Mesothelial cell of epicardium (in vitro differentiated cells): ENCODE measurements at regions not wholly inside any gene's neighbourhood (a gene's known extent, or its start where the extent isn't known, plus 50 kb on each side); places are given as distances from the start of the nearest gene placed in this dataset.

ENCODE experiments used
- DNase-seq, 2 experiments: peaks; one replicate each; pipeline ENCODE4 v3.0.0; 2021; ENCODE audit warnings: low spot score in 2 of 2; ENCODE audit not compliant: unreplicated experiment in 2 of 2
- H3K27ac Mint-ChIP-seq: 2 replicates; pipeline ENCODE4 v1.8.0; 2021; ENCODE audit warnings: mixed read lengths
- H3K27me3 Mint-ChIP-seq: 2 replicates; pipeline ENCODE4 v1.8.0; 2021; ENCODE audit warnings: low read depth, mixed read lengths
- H3K36me3 Mint-ChIP-seq: 2 replicates; pipeline ENCODE4 v1.8.0; 2021; ENCODE audit warnings: mixed read lengths
- H3K4me1 Mint-ChIP-seq: 2 replicates; pipeline ENCODE4 v1.8.0; 2021; ENCODE audit warnings: mixed read lengths
- H3K4me3 Mint-ChIP-seq: 2 replicates; pipeline ENCODE4 v1.8.0; 2021; ENCODE audit warnings: mild to moderate bottlenecking, moderate library complexity, mixed read lengths
- H3K9me3 Mint-ChIP-seq: 2 replicates; pipeline ENCODE4 v1.8.0; 2021; ENCODE audit warnings: mixed read lengths
- CTCF ChIP-seq: fragments of 200-600 bp; sonication (generic); IDR thresholded peaks from one replicate; pipeline ENCODE4 v1.5.0; 2021; ENCODE audit warnings: antibody characterized with exemption; ENCODE audit not compliant: unreplicated experiment

- Mint-ChIP-seq H3K36me3 (no peaks in the 10 kb centered on the region), H3K27ac (no peak overlapping the region), H3K4me3 (no peak overlapping the region), H3K9me3 (no peaks in the 10 kb centered on the region), H3K4me1 (no peaks in the 10 kb centered on the region), H3K27me3 (peaks cover 23% of the 10 kb centered on the region)
- no peak for DNase-seq
- TF ChIP-seq CTCF: no peak
Observed at GRCh38 chr12:107454109-107454830, 231.3 kb upstream of the PWP1 start.

GRCh38 chr12:107457362-107457935, 228.2 kb upstream of the PWP1 start:
- Mint-ChIP-seq H3K27me3 (peaks cover 3% of the 10 kb centered on the region), H3K4me3 (no peak overlapping the region), H3K9me3 (no peaks in the 10 kb centered on the region), H3K27ac (no peak overlapping the region), H3K4me1 (peaks cover 2% of the 10 kb centered on the region), H3K36me3 (no peaks in the 10 kb centered on the region)
- DNase-seq: no peak
- TF ChIP-seq CTCF: no peak

- no peak for TF ChIP-seq CTCF
- H3K27me3 Mint-ChIP-seq: no peaks in the 10 kb centered on the region
- H3K27ac Mint-ChIP-seq: no peak overlapping the region
- no peak overlapping the region for H3K4me3 Mint-ChIP-seq
- H3K9me3 Mint-ChIP-seq: no peaks in the 10 kb centered on the region
- no peaks in the 10 kb centered on the region for H3K36me3 Mint-ChIP-seq
- peaks cover 2% of the 10 kb centered on the region for H3K4me1 Mint-ChIP-seq
- no peak for DNase-seq
Observed at GRCh38 chr12:107458163-107458562, 227.4 kb upstream of the PWP1 start.

- Mint-ChIP-seq H3K27ac (no peak overlapping the region), H3K4me1 (peaks cover 2% of the 10 kb centered on the region), H3K9me3 (no peaks in the 10 kb centered on the region), H3K27me3 (no peaks in the 10 kb centered on the region), H3K4me3 (no peak overlapping the region), H3K36me3 (no peaks in the 10 kb centered on the region)
- DNase-seq: no peak
- no peak for TF ChIP-seq CTCF
Observed at GRCh38 chr12:107458990-107459389, 226.6 kb upstream of the PWP1 start.

GRCh38 chr12:107459641-107460040, 226.0 kb upstream of the PWP1 start:
- no peak overlapping the region for H3K4me3 Mint-ChIP-seq
- H3K9me3 Mint-ChIP-seq: no peaks in the 10 kb centered on the region
- peaks cover 2% of the 10 kb centered on the region for H3K4me1 Mint-ChIP-seq
- no peak overlapping the region for H3K27ac Mint-ChIP-seq
- no peaks in the 10 kb centered on the region for H3K36me3 Mint-ChIP-seq
- H3K27me3 Mint-ChIP-seq: no peaks in the 10 kb centered on the region
- no peak for TF ChIP-seq CTCF
- no peak for DNase-seq
